ENCODE measurements at regions not wholly inside any gene's neighbourhood (a gene's known extent, or its start where the extent isn't known, plus 50 kb on each side); places are given as distances from the start of the nearest gene placed in this dataset.

DNA sequence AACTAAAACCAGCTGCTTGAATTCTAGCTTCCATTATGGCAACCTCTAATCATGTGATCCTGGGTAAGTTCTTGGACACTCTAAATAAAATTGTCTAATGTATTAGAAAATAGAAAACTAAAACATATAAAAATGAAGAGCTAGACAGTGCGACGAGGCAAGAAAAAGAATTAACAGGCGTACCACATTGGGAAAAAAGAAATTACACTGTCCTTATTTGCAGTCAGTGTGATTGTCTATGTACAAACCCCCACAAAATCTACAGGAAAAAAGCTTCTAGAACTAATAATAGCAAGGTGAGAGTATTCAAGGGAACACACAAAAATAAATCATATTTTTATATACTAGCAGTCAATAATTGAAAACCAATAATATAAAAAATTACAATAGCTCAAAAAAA lies 625.6 kb upstream of the MKI67 start:
- no peak overlapping the region for H3K4me3 ChIP-seq (ENCODE audit: low read depth, low read length)
- ChIA-PET POLR2A (no interaction called here), CTCF (no interaction called here)
- TF ChIP-seq, protein P1, sequence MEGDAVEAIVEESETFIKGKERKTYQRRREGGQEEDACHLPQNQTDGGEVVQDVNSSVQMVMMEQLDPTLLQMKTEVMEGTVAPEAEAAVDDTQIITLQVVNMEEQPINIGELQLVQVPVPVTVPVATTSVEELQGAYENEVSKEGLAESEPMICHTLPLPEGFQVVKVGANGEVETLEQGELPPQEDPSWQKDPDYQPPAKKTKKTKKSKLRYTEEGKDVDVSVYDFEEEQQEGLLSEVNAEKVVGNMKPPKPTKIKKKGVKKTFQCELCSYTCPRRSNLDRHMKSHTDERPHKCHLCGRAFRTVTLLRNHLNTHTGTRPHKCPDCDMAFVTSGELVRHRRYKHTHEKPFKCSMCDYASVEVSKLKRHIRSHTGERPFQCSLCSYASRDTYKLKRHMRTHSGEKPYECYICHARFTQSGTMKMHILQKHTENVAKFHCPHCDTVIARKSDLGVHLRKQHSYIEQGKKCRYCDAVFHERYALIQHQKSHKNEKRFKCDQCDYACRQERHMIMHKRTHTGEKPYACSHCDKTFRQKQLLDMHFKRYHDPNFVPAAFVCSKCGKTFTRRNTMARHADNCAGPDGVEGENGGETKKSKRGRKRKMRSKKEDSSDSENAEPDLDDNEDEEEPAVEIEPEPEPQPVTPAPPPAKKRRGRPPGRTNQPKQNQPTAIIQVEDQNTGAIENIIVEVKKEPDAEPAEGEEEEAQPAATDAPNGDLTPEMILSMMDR (IDR thresholded peaks at IDR 0.05; ENCODE audit: insufficient read depth, low read length, missing control alignments): no peak
- no peak for DNase-seq (ENCODE audit: low read depth, low spot score)

DNA sequence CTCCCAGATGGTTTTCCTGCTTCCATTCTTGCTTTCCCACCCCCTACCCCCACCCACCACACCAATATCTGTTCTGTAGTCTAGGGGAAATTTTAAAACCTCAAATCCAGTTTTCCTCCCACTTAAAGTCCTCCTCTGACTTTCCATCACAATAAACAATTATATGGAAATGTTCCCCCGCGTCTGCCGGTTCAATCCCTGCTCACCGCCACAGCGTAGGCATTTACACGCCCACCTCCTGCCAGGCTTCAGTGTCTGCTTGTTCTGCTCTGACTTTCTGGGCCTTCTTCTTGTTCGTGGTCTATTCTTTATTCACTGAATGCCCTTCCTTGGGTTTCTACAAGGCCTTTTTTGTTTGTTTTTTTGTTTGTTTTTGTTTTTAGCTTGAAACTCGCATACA lies 633.0 kb upstream of the MKI67 start:
- DNase-seq (ENCODE audit: low read depth, low spot score): no peak
- CTCF ChIA-PET: no interaction called here
- TF ChIP-seq, protein P1 (IDR thresholded peaks at IDR 0.05; ENCODE audit: insufficient read depth, low read length, missing control alignments): no peak
- POLR2A ChIA-PET: no interaction called here
- no peak overlapping the region for H3K4me3 ChIP-seq (ENCODE audit: low read depth, low read length)

DNA sequence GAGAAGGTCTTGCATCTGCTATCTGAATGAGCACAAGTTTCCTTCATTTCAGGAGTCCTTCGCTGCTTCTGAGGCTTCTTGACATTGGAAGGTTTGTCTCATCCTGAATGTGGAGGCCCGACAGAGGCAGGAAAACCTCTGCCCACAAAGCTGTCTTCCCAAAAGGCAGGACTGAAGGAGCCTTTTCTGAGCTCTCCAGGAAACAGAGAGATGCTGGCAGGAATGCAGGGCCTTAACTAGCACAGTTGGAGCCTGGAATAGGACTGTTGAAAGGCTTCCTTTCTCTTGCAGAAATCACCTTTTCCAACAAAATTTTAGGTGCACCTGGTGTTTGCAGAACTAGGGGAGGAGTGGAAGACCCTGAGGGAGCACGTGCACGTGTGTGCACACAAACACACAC lies 637.4 kb upstream of the MKI67 start:
- H3K4me3 ChIP-seq (ENCODE audit: low read depth, low read length): no peak overlapping the region
- TF ChIP-seq, protein P1 (IDR thresholded peaks at IDR 0.05; ENCODE audit: insufficient read depth, low read length, missing control alignments): no peak
- no peak for DNase-seq (ENCODE audit: low read depth, low spot score)
- ChIA-PET CTCF (no interaction called here), POLR2A (no interaction called here)

DNA sequence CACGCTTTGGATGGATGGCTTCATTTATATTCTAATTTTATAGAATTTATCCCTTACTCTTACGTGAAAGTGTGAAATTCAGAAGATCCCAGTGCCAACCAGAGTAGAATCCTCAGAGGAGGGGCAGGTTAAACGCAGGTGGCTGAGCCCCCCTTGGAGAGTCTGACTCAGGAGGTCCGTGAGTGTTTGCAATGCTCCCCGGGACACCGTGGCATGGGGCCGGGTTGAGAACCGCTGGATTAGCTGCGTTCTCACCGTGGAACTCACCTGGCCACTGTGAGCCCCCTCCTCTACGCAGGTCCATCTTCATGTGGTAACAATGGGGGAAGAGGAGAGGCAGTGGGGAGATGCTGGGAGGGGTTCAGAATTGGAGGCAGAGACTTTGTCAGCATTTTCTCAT lies 638.0 kb upstream of the MKI67 start:
- no peak overlapping the region for H3K4me3 ChIP-seq (ENCODE audit: low read depth, low read length)
- ChIA-PET CTCF (no interaction called here), POLR2A (no interaction called here)
- TF ChIP-seq, protein P1 (IDR thresholded peaks at IDR 0.05; ENCODE audit: insufficient read depth, low read length, missing control alignments): no peak
- no peak for DNase-seq (ENCODE audit: low read depth, low spot score)

DNA sequence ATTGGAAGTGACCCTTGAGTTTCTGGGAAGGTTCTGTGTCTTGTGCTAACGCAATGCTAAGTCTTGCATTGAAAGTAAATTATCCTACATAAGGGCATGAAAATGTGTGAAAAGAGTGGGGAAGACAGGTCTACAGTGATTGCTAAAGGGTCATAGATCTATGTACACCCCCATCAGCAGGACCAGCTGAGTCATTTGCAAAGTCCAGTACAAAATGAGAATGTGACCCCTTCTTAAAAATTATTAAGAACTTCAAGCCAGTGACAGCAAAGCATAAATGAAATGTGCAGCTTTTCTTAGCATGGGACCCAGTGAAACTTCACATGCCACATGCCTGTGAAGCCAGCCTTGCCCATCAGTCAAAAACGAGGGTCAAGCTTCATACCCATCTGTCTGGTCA lies 640.7 kb upstream of the MKI67 start:
- POLR2A ChIA-PET: no interaction called here
- TF ChIP-seq, protein P1 (IDR thresholded peaks at IDR 0.05; ENCODE audit: insufficient read depth, low read length, missing control alignments): no peak
- CTCF ChIA-PET: no interaction called here

DNA sequence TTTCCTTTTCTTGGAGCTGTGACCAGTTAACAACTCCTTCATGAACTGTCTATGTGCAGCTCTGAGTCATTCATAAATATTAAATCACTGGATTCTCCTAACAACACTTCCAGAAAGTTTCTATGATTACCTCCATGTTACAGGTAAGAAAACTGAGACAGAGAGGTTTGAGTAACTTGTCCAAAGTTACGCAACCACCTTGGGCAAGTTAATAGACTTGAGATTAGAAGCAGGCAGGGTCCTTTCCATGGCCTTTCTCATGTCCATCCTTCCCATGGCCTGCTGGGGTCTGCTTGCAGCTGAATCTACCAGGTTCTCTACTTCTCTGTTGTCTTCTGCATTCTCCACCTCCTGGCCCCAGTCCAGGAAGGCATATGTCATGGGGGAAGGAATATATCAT lies 648.8 kb upstream of the MKI67 start:
- ChIA-PET CTCF (no interaction called here), POLR2A (no interaction called here)
- H3K4me3 ChIP-seq (ENCODE audit: low read depth, low read length): no peak overlapping the region
- no peak for DNase-seq (ENCODE audit: low read depth, low spot score)
- TF ChIP-seq, protein P1 (IDR thresholded peaks at IDR 0.05; ENCODE audit: insufficient read depth, low read length, missing control alignments): no peak

More for the DNA sequence above, 640.7 kb upstream of the MKI67 start:
- H3K4me3 ChIP-seq (ENCODE audit: low read depth, low read length): no peak overlapping the region
- no peak for DNase-seq (ENCODE audit: low read depth, low spot score)
